Neural cell (in vitro differentiated cells): ENCODE measurements at regions not wholly inside any gene's neighbourhood (a gene's known extent, or its start where the extent isn't known, plus 50 kb on each side); places are given as distances from the start of the nearest gene placed in this dataset.

Experiments used
- CTCF ChIP-seq: fragments of 450-650 bp; IDR thresholded peaks from 2 replicates; pipeline ENCODE4 v1.5.1; 2014; ENCODE audit warnings: antibody characterized with exemption, mild to moderate bottlenecking, moderate library complexity; ENCODE audit not compliant: poor library complexity, severe bottlenecking
- EP300 ChIP-seq: fragments of 450-650 bp; conservative IDR thresholded peaks from 2 replicates; pipeline ENCODE4 v1.6.1; 2014; ENCODE audit warnings: antibody characterized with exemption, mild to moderate bottlenecking, moderate library complexity; ENCODE audit not compliant: poor library complexity, severe bottlenecking
- EZH2 ChIP-seq: fragments of 200-600, 300-800 bp; shearing (Covaris generic), sonication (generic); IDR thresholded peaks from 2 replicates; pipeline ENCODE4 v1.6.1; 2014; ENCODE audit warnings: antibody characterized with exemption, low read length, borderline replicate concordance, mild to moderate bottlenecking; ENCODE audit not compliant: insufficient read depth, poor library complexity, severe bottlenecking
- MXI1 ChIP-seq: fragments of 450-650 bp; conservative IDR thresholded peaks from 2 replicates; pipeline ENCODE4 v1.6.1; 2014; ENCODE audit warnings: antibody characterized with exemption, mild to moderate bottlenecking; ENCODE audit not compliant: poor library complexity, severe bottlenecking
- POLR2AphosphoS5 ChIP-seq: IDR thresholded peaks from 2 replicates; pipeline ENCODE4 v1.6.1; 2012
- REST ChIP-seq: IDR thresholded peaks from 2 replicates; pipeline ENCODE4 v1.6.1; 2012; ENCODE audit warnings: borderline replicate concordance
- SMC3 ChIP-seq: fragments of 450-650 bp; conservative IDR thresholded peaks from 2 replicates; pipeline ENCODE4 v1.6.1; 2014; ENCODE audit warnings: antibody characterized with exemption, mild to moderate bottlenecking, moderate library complexity; ENCODE audit not compliant: poor library complexity
- TAF1 ChIP-seq: IDR thresholded peaks from 2 replicates; pipeline ENCODE4 v1.6.1; 2012; ENCODE audit warnings: low read depth

DNA sequence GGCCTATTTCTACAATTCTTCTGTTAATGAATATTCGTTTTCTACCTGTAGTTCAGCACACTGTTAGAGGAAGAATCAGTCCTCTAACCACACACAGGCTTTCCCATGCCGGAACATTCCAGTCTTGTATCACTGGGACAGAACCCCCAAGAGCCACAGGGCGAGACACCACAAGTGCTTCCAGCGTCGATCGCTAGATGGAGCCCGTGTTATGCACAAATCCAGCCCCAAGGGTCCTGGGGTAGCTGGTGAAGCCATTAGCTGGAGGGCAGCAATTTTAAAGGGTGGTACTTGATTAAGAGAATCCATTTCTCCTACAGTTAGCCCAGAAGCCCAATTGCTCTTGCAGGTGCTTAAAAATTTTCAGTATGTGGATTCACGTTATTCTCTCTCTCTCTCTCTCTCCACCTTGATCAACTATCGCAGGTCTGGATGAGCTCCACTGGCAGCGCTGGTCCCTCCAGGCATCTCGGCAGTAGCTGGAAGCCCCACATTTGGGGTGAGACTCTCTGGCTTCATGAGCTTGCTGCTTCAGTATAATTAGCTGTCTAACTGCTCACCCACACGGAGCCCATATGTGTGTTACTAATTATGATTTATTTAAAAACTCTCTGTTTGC lies 148.2 kb upstream of the SNX19 start:
- TF ChIP-seq CTCF, result peak; percentile 97
- TF ChIP-seq EZH2, result no peak
- TF ChIP-seq TAF1, result no peak
- TF ChIP-seq MXI1, result no peak
- no peak for TF ChIP-seq POLR2AphosphoS5
- no peak for TF ChIP-seq EP300
- TF ChIP-seq REST, result no peak
- peak; percentile 99 for TF ChIP-seq SMC3
